Mucosa of descending colon (tissue), 3 donors: ENCODE measurements at regions not wholly inside any gene's neighbourhood (a gene's known extent, or its start where the extent isn't known, plus 50 kb on each side); places are given as distances from the start of the nearest gene placed in this dataset.
"Not testable (repeated sequence)": the region's sequence is repeated elsewhere in the genome, so short reads cannot be mapped to it uniquely, and the experiment has no call there.

Source experiments
- ATAC-seq: fragments of 200-7000 bp; cut with Tn5 transposase; one replicate; pipeline ENCODE4 v1.9.1; 2020; ENCODE audit warnings: mild to moderate bottlenecking, moderate library complexity
- DNase-seq, 3 donors: peaks; one replicate each; pipeline ENCODE4 v3.0.0-alpha.2; 2020
- H3K36me3 ChIP-seq: fragments of 200-600 bp; one replicate; pipeline ENCODE4 v1.8.0; 2021; ENCODE audit warnings: low read depth, mild to moderate bottlenecking
- H3K4me1 ChIP-seq: fragments of 200-600 bp; one replicate; pipeline ENCODE4 v1.8.0; 2021; ENCODE audit warnings: low read depth, mild to moderate bottlenecking
- H3K4me3 ChIP-seq: fragments of 200-600 bp; one replicate; pipeline ENCODE4 v1.8.0; 2021; ENCODE audit warnings: mild to moderate bottlenecking
- H3K9me3 ChIP-seq: fragments of 200-600 bp; one replicate; pipeline ENCODE4 v1.8.0; 2021; ENCODE audit warnings: mild to moderate bottlenecking
- CTCF ChIP-seq: fragments of 200-600 bp; IDR thresholded peaks from one replicate; pipeline ENCODE4 v1.8.0; 2022; ENCODE audit warnings: antibody characterized with exemption, mild to moderate bottlenecking
- intact Hi-C, 2 donors: fragments of 100-400 bp; cut with DNase I in 1 of 2; cut with micrococcal nuclease in 1 of 2; formaldehyde crosslinking; loops; one replicate each; pipeline versions ENCODE4 v1.11.0 to v1.11.1; 2022; cut with DNase I, micrococcal nuclease
- donor health status: DM: no; HTN: no; CAD: no; lungs with moderate emphysema.
- donor health status: DM: no; HTN: no; CAD: no.
- donor health status: DM: no; HTN: yes; CAD: no.

GRCh38 chr15:28459279-28459678, 73.5 kb downstream of the GOLGA8G start:
- Histone ChIP-seq H3K36me3 (no peaks in the 10 kb centered on the region), H3K4me3 (no peak overlapping the region), H3K4me1 (no peaks in the 10 kb centered on the region), H3K9me3 (no peaks in the 10 kb centered on the region)
- DNase-seq (no peak), ATAC-seq (no peak)
- intact Hi-C loops = no loop called here
- no peak for TF ChIP-seq CTCF

- H3K36me3 ChIP-seq, H3K4me1 ChIP-seq, H3K9me3 ChIP-seq, ATAC-seq, intact Hi-C loops, H3K4me3 ChIP-seq: not testable (repeated sequence)
- DNase-seq = peak in 1 of 3 donors; percentile 54
These were observed 75.3 kb downstream of the GOLGA8G start for GRCh38 chr15:28457396-28457932.

DNA sequence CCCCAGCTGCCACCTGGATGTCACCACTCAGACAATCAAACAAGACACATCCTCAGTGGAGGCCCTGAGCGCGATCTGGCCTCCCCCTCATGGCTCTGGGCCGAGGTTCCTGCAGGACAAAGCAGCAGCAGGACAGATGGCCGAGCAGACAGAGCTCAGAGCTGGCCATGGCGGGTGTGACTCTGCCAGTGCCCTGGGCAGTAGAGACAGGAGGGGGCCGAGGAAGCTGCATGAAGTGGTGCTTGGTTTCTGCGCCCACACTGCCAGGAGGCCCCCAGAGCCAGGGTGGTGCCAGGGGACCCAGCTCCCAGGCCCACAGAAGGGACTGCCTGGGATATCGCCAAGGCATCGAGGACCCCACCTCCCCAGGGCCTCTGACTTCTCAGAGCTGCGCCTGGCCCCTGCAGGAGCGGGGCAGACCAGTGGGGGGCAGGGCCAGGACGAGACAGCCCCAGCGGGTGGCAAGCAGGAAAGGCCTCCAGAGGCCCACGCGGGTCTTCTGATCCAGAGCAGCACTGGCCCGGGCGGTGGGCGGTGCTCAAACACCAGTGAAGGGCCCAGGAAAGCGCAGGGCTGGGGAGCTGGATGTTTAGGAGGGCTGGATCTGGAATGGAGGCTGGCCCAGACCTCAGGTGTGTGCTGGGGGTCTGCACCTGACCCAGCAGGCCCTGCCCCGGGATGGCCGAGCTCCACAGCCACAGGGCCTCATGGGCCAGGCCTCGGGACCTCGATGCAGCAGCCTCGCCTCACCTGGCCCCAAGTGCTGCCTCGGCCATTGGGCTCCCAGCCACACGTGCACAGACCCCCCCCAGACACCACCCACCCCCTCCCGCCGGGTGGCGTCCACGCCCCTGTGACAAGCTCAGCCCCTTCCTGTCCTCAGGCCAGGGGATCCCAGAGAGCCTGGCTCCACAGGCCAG, 76.0 kb downstream of the GOLGA8G start:
- Histone ChIP-seq H3K4me3 (no peak overlapping the region), H3K36me3 (no peaks in the 10 kb centered on the region), H3K4me1 (no peaks in the 10 kb centered on the region), H3K9me3 (no peaks in the 10 kb centered on the region)
- ATAC-seq = no peak
- DNase-seq = peak in 1 of 3 donors; percentile 56
- intact Hi-C loops = no loop called here
- TF ChIP-seq CTCF = no peak

GRCh38 chr15:28455537-28456475, 77.0 kb downstream of the GOLGA8G start:
- H3K36me3 ChIP-seq, intact Hi-C loops, H3K4me1 ChIP-seq, H3K9me3 ChIP-seq, ATAC-seq, H3K4me3 ChIP-seq: not testable (repeated sequence)
- peak in 1 of 3 donors; percentile 60 for DNase-seq

GRCh38 chr15:28454751-28455220, 76.3 kb downstream of the GOLGA8F start:
- H3K36me3 ChIP-seq, ATAC-seq, intact Hi-C loops, H3K4me1 ChIP-seq, H3K4me3 ChIP-seq, H3K9me3 ChIP-seq, DNase-seq: not testable (repeated sequence)
